ENCODE measurements at regions not wholly inside any gene's neighbourhood (a gene's known extent, or its start where the extent isn't known, plus 50 kb on each side); places are given as distances from the start of the nearest gene placed in this dataset.

- TF ChIP-seq CTCF (IDR thresholded peaks at IDR 0.05; ENCODE audit: low read depth, low read length) (no peak), MYC (IDR thresholded peaks at IDR 0.05; ENCODE audit: low read depth, low read length) (no peak)
- TF ChIP-seq, protein P1, sequence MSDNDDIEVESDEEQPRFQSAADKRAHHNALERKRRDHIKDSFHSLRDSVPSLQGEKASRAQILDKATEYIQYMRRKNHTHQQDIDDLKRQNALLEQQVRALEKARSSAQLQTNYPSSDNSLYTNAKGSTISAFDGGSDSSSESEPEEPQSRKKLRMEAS (IDR thresholded peaks at IDR 0.05; ENCODE audit: low read depth, low read length), result no peak
Observed at GRCh38 chr4:100631281-100631968, 113.6 kb upstream of the EMCN start.
